Esophagus mucosa (tissue), 1 donor: ENCODE measurements at regions not wholly inside any gene's neighbourhood (a gene's known extent, or its start where the extent isn't known, plus 50 kb on each side); places are given as distances from the start of the nearest gene placed in this dataset.

ENCODE experiments used
- ATAC-seq: fragments of 200-7000 bp; cut with Tn5 transposase; one replicate; pipeline ENCODE4 v1.9.1; 2020
- donor health status: DM: yes; HTN: yes; CAD: no.

DNA sequence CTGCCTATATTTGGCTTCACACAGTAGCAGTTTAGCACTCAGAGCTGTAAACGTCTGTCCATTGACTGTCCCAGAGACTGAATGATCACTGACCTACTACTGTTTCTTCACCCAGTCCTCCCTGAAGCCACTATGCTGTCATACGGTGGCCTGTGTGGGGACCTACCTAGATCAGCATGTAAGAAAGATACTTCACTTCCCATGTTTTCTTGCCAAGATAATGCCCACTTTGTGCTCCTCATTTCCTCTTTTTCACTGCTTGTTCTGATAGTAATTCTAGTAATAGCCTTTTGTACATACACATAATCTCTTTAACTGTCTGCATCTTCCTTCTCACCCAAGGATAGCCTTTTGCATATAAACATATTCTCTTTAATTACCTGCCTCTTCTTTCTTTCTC, 109.9 kb upstream of the TIAM2 start:
- ATAC-seq: no peak

DNA sequence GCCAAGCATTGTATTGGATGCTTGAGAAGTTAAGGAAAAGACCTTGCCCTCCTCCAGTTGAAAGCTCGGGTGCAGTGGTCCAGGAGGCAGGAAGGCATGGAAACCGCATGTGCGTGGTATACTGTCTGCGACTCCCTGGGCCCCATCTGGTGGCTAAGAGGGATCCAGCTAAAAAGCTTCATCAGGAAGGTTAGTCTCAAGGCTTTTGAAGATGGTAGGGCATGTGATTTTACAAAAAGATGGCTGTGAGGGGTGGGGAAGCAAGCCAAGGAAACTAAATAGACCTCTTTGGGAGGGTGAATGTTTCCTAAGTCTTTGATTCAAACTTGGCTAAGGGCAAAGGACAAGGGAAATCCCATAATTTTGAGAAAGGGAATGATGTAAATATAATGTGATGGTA, 109.1 kb upstream of the TIAM2 start:
- no peak for ATAC-seq

DNA sequence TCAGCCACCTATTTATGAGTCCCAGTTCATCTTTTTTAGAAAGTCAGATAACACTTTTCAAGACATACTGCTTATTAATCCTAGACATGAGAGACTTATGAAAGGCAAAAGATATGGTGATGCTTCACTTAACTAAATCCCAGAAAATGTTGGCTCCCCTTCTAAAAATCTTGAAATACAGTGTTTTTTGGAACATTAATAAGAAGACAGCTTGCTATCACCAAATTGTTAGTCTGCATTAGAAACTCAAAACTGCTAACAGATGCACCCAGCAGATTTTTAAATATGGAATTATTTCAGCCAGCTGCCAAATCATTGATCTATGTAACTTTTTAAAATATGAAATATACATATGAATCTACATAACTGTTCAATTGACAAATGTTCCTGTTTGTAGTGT, 108.6 kb upstream of the TIAM2 start:
- no peak for ATAC-seq

- ATAC-seq: no peak
Observed at GRCh38 chr6:154887051-154887450, 108.1 kb upstream of the TIAM2 start.

DNA sequence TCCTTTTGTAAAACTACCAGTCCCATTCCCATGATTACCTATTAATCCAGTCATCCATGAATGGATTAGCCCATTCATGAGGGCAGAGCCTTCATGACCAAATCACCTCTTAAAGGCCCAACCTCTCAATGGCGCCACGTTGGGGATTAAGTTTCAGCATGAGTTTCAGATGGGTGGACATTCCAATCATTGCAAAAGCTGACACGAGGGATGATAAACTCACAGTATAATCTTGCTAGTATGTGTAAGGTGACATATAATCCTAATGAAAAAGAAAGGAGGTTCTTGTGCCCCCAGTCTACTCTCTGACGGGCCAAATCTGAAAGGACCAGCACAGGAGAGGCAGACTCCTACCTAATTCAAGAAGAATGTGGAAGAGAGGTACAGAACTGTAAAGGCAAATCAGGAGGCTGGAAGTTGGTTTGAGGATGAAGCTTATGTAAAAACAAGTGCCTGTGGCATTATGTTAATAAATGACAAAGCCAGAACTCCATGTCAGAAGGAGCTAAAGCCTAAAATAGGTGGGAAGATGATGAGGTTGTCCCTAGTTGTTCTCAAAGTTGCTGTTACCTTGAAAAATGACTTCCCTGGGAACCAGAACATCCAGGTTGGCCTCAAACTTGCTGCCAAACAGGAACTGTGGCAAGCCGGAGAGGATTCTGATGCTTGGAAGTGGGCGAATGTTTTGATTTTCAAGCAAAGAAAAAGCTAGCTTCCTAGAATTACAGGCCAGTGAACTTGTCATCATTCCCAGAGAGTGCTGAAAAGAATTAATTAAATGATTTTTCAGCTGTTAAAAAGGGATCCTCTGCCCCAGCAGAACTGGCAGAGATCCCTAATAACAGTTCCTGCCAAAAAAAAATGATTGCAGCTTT, 106.5 kb upstream of the TIAM2 start:
- no peak for ATAC-seq

- ATAC-seq: no peak
Observed at GRCh38 chr6:154890874-154891273, 104.2 kb upstream of the TIAM2 start.

GRCh38 chr6:154891901-154892300, 103.2 kb upstream of the TIAM2 start:
- no peak for ATAC-seq

DNA sequence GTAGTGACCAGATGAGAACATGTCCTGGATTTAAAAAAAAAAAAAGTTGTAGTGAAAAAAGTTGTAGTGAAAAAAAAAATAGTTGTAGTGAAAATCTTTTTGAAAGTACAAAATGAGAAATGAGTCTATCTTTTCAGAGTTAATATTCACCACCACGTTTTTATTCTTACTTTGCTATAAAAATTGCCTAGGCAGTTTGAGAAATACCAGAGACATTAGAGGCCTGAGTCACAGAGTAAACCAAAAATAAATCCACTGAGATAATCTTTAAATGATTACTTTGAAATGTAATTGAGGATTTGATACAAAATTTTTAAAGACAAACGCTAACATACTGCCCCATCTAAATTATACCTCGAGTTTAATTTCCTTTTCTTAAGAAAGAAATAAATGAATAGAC, 101.2 kb upstream of the TIAM2 start:
- no peak for ATAC-seq

DNA sequence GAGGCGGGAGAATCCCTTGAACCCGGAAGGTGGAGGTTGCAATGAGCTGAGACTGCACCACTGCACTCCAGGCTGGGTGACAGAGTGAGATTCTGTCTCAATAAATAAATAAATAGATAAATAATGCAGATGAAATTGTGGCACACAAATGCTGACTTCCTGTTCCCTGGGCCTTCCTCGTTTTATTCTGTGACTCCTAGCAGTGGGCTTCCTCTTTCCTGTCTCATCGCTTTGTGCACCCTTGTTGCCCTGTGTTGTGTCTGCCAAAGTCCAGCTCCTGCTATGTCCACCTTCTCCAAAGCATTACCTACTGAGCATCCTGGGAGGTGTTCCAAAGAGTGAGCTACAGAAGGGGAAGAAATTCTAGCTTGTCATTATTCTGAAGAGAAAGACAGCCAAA, 100.2 kb upstream of the TIAM2 start:
- no peak for ATAC-seq

DNA sequence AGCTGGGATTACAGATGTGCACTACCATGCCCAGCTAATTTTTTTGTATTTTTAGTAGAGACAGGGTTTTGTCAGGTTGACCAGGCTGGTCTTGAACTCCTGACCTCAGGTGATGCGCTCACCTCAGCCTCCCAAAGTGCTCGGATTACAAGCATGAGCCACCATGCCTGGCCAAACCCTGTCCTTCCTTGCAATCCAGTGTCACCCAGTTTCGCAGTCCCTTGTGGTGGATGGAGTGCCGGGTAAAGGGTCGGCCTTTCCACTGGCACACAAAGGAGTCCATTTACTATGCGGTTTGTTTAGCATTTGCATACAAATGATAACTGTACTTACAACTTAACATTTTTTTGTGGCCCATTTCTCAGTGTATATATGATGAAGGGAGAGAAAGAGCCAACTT, 99.3 kb upstream of the TIAM2 start:
- no peak for ATAC-seq

DNA sequence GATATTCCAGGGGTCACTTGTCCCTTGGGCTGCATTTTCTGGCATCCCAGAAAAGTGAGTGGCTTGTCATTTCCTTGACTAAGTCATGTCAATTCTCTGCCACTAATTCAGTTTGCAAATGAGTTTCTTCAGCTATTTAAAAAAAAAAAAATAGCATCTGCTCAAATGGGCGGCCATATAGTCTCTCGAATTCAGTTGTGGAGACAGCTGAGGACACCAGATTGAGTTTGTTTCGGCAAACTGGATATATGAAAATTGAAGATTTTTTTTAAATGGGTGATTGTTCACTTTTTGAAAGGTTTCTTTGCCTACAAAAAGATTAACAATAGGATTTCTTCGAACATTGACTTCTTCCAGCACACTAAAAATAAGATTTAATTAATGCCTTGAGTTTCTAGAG, 96.3 kb upstream of the TIAM2 start:
- no peak for ATAC-seq

DNA sequence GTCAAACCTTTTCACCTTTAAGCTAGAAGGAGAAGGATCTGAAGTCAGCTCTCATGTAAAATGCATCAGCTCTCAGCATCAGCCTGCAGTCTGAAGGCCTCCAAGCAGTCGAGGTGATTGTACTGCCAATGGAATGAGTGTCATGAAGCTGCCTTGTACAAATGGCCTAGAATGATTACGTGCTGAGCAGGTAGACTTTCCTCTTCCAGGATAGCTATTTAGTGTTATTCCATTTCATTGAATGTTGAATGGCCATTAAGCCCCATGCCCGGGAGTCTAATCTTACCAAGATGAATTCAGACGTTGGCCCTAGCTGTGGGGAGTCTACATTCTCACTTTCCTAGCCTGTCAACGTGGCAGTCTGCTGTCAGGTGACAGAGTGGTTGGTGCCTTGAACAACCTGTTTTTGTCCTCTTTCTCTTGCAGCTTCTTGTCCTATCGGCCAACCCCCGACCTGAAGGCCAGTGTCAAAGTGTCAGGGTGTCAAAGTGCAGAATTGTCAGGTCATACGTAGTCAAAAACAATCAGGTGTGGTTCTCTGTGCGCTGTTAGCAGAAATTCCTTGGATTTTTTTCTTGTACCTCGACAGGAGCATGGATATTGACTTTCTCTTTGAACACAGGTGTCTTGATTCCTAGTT, 95.2 kb upstream of the TIAM2 start:
- ATAC-seq: no peak

DNA sequence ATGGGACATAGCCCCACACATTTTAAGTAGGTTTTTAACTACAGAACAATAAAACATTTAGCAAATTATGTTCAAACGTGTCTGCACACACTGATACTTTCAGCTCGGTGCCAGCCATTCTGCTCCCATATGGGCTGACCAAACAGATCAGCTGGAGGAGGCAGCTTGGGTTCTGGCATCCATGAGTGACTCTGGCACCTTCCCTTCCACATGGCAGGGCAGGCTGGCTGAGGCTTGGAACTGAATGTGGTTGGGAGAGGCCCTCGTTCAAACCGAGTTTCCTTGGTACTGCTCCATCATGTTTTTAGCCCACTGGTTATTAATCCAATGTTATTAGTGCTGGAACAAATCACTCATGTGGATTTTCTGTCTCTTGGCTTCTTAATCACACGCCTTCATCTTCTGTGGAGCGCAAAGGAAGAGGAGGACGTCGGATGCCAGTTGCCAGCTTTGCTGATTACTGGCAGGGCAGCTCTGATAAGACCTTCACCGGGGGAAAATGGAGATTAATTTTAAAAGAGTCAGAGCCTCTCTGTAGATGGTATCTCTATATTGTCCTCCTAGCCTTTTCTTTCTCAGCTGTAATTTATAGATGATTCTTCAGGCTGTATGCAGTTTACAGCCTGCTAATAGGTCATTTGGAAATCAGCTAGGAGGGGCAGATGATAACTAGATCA, 93.1 kb upstream of the TIAM2 start:
- ATAC-seq: no peak

- ATAC-seq: peak; percentile 52
Observed at GRCh38 chr6:154907291-154907690, 87.8 kb upstream of the TIAM2 start.

GRCh38 chr6:154908723-154909122, 86.4 kb upstream of the TIAM2 start:
- ATAC-seq: no peak

DNA sequence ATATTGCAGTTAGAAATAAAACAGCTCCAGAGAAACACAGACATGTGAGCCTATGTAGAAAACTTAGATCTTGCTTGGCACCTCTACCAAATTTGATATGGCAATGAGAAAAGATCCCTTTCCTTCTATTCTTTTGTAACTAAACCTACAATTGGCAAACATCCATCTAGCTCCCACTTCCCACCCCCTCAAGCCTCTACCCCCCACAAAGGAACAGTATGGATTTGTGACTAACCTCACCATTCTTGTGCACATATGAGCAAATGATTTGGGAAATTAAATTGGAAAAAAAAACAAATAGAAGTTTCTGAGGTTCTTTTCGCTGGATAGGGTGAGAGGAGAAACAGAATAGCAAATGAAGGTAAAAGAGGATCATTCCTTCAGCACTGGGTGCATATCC, 85.8 kb upstream of the TIAM2 start:
- ATAC-seq: no peak

DNA sequence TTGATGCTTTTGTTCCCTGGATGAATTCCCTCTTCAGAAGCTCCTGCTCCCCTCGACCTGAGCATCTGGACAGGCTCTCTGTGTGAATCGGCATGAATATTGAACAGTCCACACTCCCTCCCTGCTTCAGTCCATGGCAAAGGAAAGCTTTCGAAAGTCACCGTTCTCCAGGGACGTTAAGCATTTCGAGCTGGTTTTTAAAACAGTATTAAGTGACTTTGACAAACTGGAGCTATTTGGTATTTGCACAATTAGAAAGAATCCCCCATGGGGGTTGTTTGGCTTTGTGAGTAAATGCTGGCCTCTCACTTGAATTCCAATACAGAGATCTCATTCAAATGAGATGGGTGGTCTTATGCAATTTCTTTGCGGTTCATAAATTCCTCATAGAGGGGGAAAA, 85.3 kb upstream of the TIAM2 start:
- ATAC-seq: no peak

- ATAC-seq: no peak
Observed at GRCh38 chr6:154914288-154914687, 80.8 kb upstream of the TIAM2 start.

DNA sequence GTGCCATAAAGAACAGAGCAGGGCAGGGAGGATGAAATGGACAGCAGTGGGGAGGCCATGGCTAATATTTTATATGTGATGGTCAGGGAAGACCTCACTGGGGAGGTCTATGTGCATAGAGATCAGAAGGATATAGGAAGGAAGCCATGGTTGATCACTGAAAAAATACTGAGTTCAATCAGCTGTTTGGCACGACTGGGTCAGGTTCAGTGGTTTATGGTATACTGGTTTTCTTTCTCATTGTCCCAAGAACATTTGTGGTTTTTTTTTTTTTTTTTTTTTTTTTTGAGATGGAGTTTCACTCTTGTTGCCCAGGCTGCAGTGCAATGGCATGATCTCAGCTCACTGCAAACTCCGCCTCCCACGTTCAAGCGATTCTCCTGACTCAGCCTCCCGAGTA, 78.3 kb upstream of the TIAM2 start:
- no peak for ATAC-seq

DNA sequence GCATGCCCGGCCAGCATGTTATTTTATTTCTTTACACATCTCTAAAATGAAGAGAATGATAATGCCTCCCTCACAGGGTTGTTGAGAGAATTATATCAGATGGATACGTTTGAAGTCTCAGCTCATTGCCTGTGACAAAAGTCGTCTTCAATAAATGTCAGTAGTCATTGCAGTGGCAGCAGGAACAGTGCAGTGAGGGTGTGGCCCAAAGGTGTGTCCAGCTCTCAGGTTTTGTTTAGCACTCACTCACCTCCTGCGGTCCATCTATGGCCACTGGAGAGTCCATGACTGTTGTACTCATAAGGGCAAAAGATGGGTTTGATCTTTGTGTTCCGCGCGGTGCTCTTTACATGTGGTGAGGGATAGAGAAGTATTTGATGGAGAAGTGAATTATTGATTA, 77.2 kb upstream of the TIAM2 start:
- no peak for ATAC-seq

DNA sequence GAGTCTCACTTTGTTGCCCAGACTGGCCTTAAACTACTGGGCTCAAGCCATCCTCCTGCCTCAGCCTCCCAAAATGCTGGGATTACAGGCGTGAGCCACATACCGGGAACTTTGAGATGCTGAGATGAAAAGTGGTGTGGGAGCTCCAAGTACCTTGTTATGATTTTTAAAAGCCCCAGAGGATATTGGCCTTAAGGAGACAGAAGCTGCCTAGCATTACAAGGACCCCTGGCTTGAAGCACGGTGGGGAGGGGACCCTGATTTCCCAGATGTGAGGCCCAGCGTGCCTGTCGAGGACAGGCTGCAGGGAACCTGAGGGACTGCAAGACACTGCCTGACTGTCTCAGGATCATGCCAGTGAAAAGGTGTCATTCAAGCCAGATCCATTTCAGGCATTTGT, 75.3 kb upstream of the TIAM2 start:
- no peak for ATAC-seq

- no peak for ATAC-seq
Observed at GRCh38 chr6:154920495-154921200, 74.5 kb upstream of the TIAM2 start.

GRCh38 chr6:154921482-154921881, 73.6 kb upstream of the TIAM2 start:
- no peak for ATAC-seq
